ENCODE measurements at regions not wholly inside any gene's neighbourhood (a gene's known extent, or its start where the extent isn't known, plus 50 kb on each side); places are given as distances from the start of the nearest gene placed in this dataset.

- TF ChIP-seq CTCF (IDR thresholded peaks at IDR 0.05; ENCODE audit: low read length) (no peak), EZH2 (IDR thresholded peaks at IDR 0.05; ENCODE audit: borderline replicate concordance, low read length) (no peak)
These were observed 153.8 kb downstream of the DCK start for GRCh38 chr4:71147261-71147660.

All from OCI-LY1 (cell line).